H9 (cell line): ENCODE measurements at regions not wholly inside any gene's neighbourhood (a gene's known extent, or its start where the extent isn't known, plus 50 kb on each side); places are given as distances from the start of the nearest gene placed in this dataset.

Experiments used
- DNase-seq: peaks from one replicate; pipeline ENCODE4 v3.0.0-alpha.2; 2017
- H2AFZ ChIP-seq: one replicate; pipeline ENCODE4 v1.6.1; 2013; ENCODE audit warnings: mild to moderate bottlenecking, low read length, control low read depth, moderate library complexity
- H2AK5ac ChIP-seq: 2 replicates; pipeline ENCODE4 v1.6.1; 2013; ENCODE audit warnings: low read length, control low read depth, mixed read lengths; ENCODE audit not compliant: insufficient read length
- H2BK120ac ChIP-seq: one replicate; pipeline ENCODE4 v1.6.1; 2013; ENCODE audit warnings: low read depth, mild to moderate bottlenecking, low read length, control low read depth, inconsistent platforms; ENCODE audit not compliant: poor library complexity, severe bottlenecking
- H2BK12ac ChIP-seq: 2 replicates; pipeline ENCODE4 v1.6.1; 2013; ENCODE audit warnings: low read length, control low read depth, mixed read lengths, low read depth; ENCODE audit not compliant: insufficient read length
- H2BK15ac ChIP-seq: 2 replicates; pipeline ENCODE4 v1.6.1; 2013; ENCODE audit warnings: low read depth, low read length, control low read depth
- H2BK20ac ChIP-seq: one replicate; pipeline ENCODE4 v1.6.1; 2013; ENCODE audit warnings: low read depth, mild to moderate bottlenecking, low read length, control low read depth, inconsistent platforms; ENCODE audit not compliant: poor library complexity, severe bottlenecking
- H2BK5ac ChIP-seq: 2 replicates; pipeline ENCODE4 v1.6.1; 2013; ENCODE audit warnings: low read length, control low read depth, mixed read lengths; ENCODE audit not compliant: insufficient read length
- H3K14ac ChIP-seq: 2 replicates; pipeline ENCODE4 v1.6.1; 2013; ENCODE audit warnings: low read length, control low read depth; ENCODE audit not compliant: insufficient read depth
- H3K18ac ChIP-seq: 2 replicates; pipeline ENCODE4 v1.6.1; 2013; ENCODE audit warnings: low read depth, mild to moderate bottlenecking, mixed read lengths, low read length, control low read depth; ENCODE audit not compliant: insufficient read length
- H3K23ac ChIP-seq: 2 replicates; pipeline ENCODE4 v1.6.1; 2013; ENCODE audit warnings: low read length, control low read depth, mixed read lengths, low read depth; ENCODE audit not compliant: insufficient read length
- H3K23me2 ChIP-seq: 2 replicates; pipeline ENCODE4 v1.6.1; 2013; ENCODE audit warnings: low read depth, mild to moderate bottlenecking, mixed read lengths, low read length, control low read depth; ENCODE audit not compliant: insufficient read length, poor library complexity, severe bottlenecking
- H3K27ac ChIP-seq: 2 replicates; pipeline ENCODE4 v1.5.1; 2013; ENCODE audit warnings: low read length, control low read depth, mixed read lengths, low read depth; ENCODE audit not compliant: insufficient read length
- H3K27me3 ChIP-seq: 2 replicates; pipeline ENCODE4 v1.6.1; 2013; ENCODE audit warnings: low read length, control low read depth, inconsistent platforms; ENCODE audit not compliant: insufficient read depth
- H3K4ac ChIP-seq: 2 replicates; pipeline ENCODE4 v1.6.1; 2013; ENCODE audit warnings: low read depth, mild to moderate bottlenecking, control low read depth, inconsistent platforms, low read length, moderate library complexity
- H3K4me1 ChIP-seq: 2 replicates; pipeline ENCODE4 v1.6.1; 2013; ENCODE audit warnings: low read length, control low read depth, inconsistent platforms; ENCODE audit not compliant: insufficient read depth
- H3K4me2 ChIP-seq: 2 replicates; pipeline ENCODE4 v1.6.1; 2013; ENCODE audit warnings: low read length, control low read depth, mixed read lengths; ENCODE audit not compliant: insufficient read length, insufficient read depth
- H3K56ac ChIP-seq: 2 replicates; pipeline ENCODE4 v1.6.1; 2013; ENCODE audit warnings: low read depth, mild to moderate bottlenecking, mixed read lengths, low read length, control low read depth; ENCODE audit not compliant: insufficient read length
- H3K79me1 ChIP-seq: 2 replicates; pipeline ENCODE4 v1.6.1; 2013; ENCODE audit warnings: low read depth, mild to moderate bottlenecking, moderate library complexity, low read length, control low read depth, inconsistent platforms; ENCODE audit not compliant: insufficient read depth, poor library complexity, severe bottlenecking
- H3K79me2 ChIP-seq: 2 replicates; pipeline ENCODE4 v1.6.1; 2013; ENCODE audit warnings: low read length, control low read depth, inconsistent platforms; ENCODE audit not compliant: insufficient read depth
- H3K9ac ChIP-seq: 2 replicates; pipeline ENCODE4 v1.6.1; 2013; ENCODE audit warnings: low read length, control low read depth, mixed read lengths; ENCODE audit not compliant: insufficient read length; ENCODE audit errors: extremely low read depth
- H3K9me3 ChIP-seq: one replicate; pipeline ENCODE4 v1.6.1; 2013; ENCODE audit warnings: low read depth, low read length, inconsistent platforms; ENCODE audit not compliant: control insufficient read depth
- H3T11ph ChIP-seq: one replicate; pipeline ENCODE4 v1.6.1; 2013; ENCODE audit warnings: mild to moderate bottlenecking, low read length, control low read depth, inconsistent platforms
- H4K20me1 ChIP-seq: one replicate; pipeline ENCODE4 v1.6.1; 2013; ENCODE audit not compliant: control insufficient read depth, insufficient read length, insufficient read depth
- H4K5ac ChIP-seq: 2 replicates; pipeline ENCODE4 v1.6.1; 2013; ENCODE audit warnings: low read depth, mild to moderate bottlenecking, mixed read lengths, low read length, control low read depth; ENCODE audit not compliant: insufficient read length
- H4K8ac ChIP-seq: replicated peaks from 2 replicates; pipeline ENCODE4 v1.6.1; 2013; ENCODE audit warnings: low read length, control low read depth, mixed read lengths, low read depth; ENCODE audit not compliant: insufficient read length
- H4K91ac ChIP-seq: 2 replicates; pipeline ENCODE4 v1.6.1; 2013; ENCODE audit warnings: low read depth, mild to moderate bottlenecking, moderate library complexity, mixed read lengths, low read length, control low read depth; ENCODE audit not compliant: insufficient read length
- H3K27ac Mint-ChIP-seq, 3 experiments: 2 replicates in 2 of 3; 3 replicates in 1 of 3; pipeline ENCODE4 v1.8.0; 2020 to 2021; ENCODE audit warnings: mixed read lengths in 3 of 3, mild to moderate bottlenecking in 1 of 3, moderate library complexity in 1 of 3
- H3K27me3 Mint-ChIP-seq: 2 replicates; pipeline ENCODE4 v1.8.0; 2021; ENCODE audit warnings: low read depth, mild to moderate bottlenecking, moderate library complexity, mixed read lengths
- H3K36me3 Mint-ChIP-seq, 3 experiments: 2 replicates in 2 of 3; 3 replicates in 1 of 3; pipeline ENCODE4 v1.8.0; 2020 to 2021; ENCODE audit warnings: low read depth in 3 of 3, mixed read lengths in 3 of 3; ENCODE audit not compliant: insufficient read depth in 1 of 3
- H3K4me1 Mint-ChIP-seq, 2 experiments: 2 replicates each; pipeline ENCODE4 v1.8.0; 2020; ENCODE audit warnings: mixed read lengths in 2 of 2
- H3K4me3 Mint-ChIP-seq, 2 experiments: 2 replicates in 1 of 2; 3 replicates in 1 of 2; pipeline ENCODE4 v1.8.0; 2020 to 2021; ENCODE audit warnings: mild to moderate bottlenecking in 2 of 2, mixed read lengths in 2 of 2, moderate library complexity in 1 of 2
- H3K9me3 Mint-ChIP-seq, 2 experiments: 2 replicates in 1 of 2; 3 replicates in 1 of 2; pipeline ENCODE4 v1.8.0; 2020; ENCODE audit warnings: mild to moderate bottlenecking in 2 of 2, mixed read lengths in 2 of 2, moderate library complexity in 1 of 2
- WGBS: extraction: QIAGEN DNeasy Blood & Tissue Kit; methylation state at CpG from one replicate; pipeline ENCODE4 v1.1.7; 2013; ENCODE audit warnings: missing lambda C conversion rate, low lambda C conversion rate, mixed read lengths; ENCODE audit not compliant: insufficient read length; ENCODE audit errors: extremely low coverage; 5-methylcytosine and 5-hydroxymethylcytosine counted together
- TF ChIP-seq, protein P1 (sequence below): fragments of 200-600 bp; sonication (generic); conservative IDR thresholded peaks from 3 replicates; pipeline ENCODE4 v1.8.0; 2021; ENCODE audit warnings: antibody characterized with exemption, mild to moderate bottlenecking

DNA sequence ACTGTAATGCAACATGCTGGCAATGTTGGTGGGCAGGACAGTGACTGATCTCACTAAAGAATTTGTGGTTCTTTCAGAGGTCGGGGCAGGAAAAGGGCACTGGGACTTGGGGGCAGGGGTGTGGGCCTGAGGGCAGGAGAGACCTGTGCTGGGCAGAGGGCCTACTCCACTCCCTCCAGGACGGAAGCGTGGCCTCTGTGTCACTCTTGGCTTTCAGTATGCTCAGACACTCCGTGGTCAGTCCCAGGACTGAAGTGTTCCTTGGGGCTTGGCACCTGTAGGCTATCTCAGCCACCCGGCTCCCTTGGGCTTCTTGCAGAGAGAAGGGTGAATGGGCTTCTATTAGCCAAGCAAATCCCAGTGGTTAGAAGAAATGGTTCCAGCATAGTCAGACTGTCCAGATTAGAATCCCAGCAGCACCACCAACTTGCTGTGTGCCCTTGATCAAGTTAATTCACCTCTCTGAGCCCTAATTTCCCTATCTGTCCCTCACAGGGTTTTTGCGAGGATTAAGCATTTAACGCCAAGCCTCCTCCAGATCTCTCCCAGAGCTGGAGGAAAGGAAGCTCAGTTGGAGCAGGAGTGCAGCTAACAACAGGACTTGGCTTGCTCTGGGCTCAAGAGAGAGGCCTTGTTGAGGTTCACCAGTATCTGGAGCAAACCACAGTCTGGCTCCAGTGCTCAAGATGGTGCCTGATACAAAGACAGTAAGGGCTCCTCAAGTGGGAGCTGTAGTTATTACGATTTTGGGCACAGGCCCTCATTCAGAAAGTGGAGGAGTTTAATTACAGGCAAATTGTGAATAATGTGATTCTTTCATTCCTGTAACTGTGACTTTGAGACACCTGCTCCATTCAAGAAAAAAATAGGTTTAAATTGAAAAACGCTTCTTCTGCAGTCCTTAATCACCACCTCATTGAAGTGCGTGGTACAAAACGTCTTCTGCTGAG lies 57.7 kb upstream of the LRP8 start:
- H3K9me3 ChIP-seq: no peaks in the 10 kb centered on the region
- H4K20me1 ChIP-seq: no peaks in the 10 kb centered on the region
- no peak overlapping the region for H3K4me3 Mint-ChIP-seq
- H3K14ac ChIP-seq: no peak overlapping the region; the same call in 1 of the 2 replicates
- no peak overlapping the region for H2BK20ac ChIP-seq
- no peaks in the 10 kb centered on the region; the same call in 1 of the 2 replicates for H3K27me3 ChIP-seq
- H4K5ac ChIP-seq: no peak overlapping the region
- no peak overlapping the region for H2BK12ac ChIP-seq
- peaks cover 8 to 12% of the 10 kb centered on the region in 2 experiments; a peak in 3 of 4 replicates for H3K4me1 Mint-ChIP-seq
- H2BK5ac ChIP-seq: no peak overlapping the region
- no peaks in the 10 kb centered on the region for H3K23me2 ChIP-seq
- no peaks in the 10 kb centered on the region; the same call in 1 of the 2 replicates for H3K4me1 ChIP-seq
- H2AFZ ChIP-seq: no peak overlapping the region
- TF ChIP-seq, protein P1, sequence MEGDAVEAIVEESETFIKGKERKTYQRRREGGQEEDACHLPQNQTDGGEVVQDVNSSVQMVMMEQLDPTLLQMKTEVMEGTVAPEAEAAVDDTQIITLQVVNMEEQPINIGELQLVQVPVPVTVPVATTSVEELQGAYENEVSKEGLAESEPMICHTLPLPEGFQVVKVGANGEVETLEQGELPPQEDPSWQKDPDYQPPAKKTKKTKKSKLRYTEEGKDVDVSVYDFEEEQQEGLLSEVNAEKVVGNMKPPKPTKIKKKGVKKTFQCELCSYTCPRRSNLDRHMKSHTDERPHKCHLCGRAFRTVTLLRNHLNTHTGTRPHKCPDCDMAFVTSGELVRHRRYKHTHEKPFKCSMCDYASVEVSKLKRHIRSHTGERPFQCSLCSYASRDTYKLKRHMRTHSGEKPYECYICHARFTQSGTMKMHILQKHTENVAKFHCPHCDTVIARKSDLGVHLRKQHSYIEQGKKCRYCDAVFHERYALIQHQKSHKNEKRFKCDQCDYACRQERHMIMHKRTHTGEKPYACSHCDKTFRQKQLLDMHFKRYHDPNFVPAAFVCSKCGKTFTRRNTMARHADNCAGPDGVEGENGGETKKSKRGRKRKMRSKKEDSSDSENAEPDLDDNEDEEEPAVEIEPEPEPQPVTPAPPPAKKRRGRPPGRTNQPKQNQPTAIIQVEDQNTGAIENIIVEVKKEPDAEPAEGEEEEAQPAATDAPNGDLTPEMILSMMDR: no peak
- H3K79me2 ChIP-seq: no peaks in the 10 kb centered on the region
- no peak overlapping the region for H3K27ac ChIP-seq
- no peak overlapping the region for H3K18ac ChIP-seq
- no peak overlapping the region for H2BK15ac ChIP-seq
- H2AK5ac ChIP-seq: no peak overlapping the region
- no peak overlapping the region for H3K23ac ChIP-seq
- peak overlapping the region in 1 of 3 experiments; percentile 26; a peak in 1 of 7 replicates for H3K27ac Mint-ChIP-seq
- no peak overlapping the region for H3K4me2 ChIP-seq
- peaks cover 0 to 5% (median 0%) of the 10 kb centered on the region in 3 experiments; a peak in 3 of 7 replicates for H3K36me3 Mint-ChIP-seq
- H3T11ph ChIP-seq: no peak overlapping the region
- no peak overlapping the region for H2BK120ac ChIP-seq
- H3K56ac ChIP-seq: no peak overlapping the region
- H3K9ac ChIP-seq: no peak overlapping the region
- DNase-seq: no peak
- H3K9me3 Mint-ChIP-seq: peaks cover 3 to 4% of the 10 kb centered on the region in 2 experiments; a peak in 3 of 5 replicates
- H4K91ac ChIP-seq: no peak overlapping the region
- peaks cover 57% of the 10 kb centered on the region for H3K27me3 Mint-ChIP-seq
- no peak overlapping the region for H3K4ac ChIP-seq
- no peaks in the 10 kb centered on the region for H3K79me1 ChIP-seq
- H4K8ac ChIP-seq: no peak overlapping the region
- no CpG with 5 or more reads among the region's 11 CpGs for WGBS
